H54 (cell line): ENCODE measurements at regions not wholly inside any gene's neighbourhood (a gene's known extent, or its start where the extent isn't known, plus 50 kb on each side); places are given as distances from the start of the nearest gene placed in this dataset.
"Not testable (repeated sequence)": the region's sequence is repeated elsewhere in the genome, so short reads cannot be mapped to it uniquely, and the experiment has no call there.

Source experiments
- DNase-seq: peaks from one replicate; pipeline ENCODE4 v3.0.0; 2011; ENCODE audit warnings: low spot score, mixed read lengths; ENCODE audit not compliant: insufficient read length
- FAIRE-seq: peaks from 3 replicates; lab custom pipeline; 2011; peaks lifted over from hg19 to GRCh38; lab: Jason Lieb, UNC
- POLR2A ChIP-seq: IDR thresholded peaks from 2 replicates; pipeline ENCODE4 v1.6.1; 2011; ENCODE audit warnings: low read depth, mild to moderate bottlenecking, low read length

GRCh38 chr4:119955256-119955655 lies 111.4 kb downstream of the MAD2L1 start:
- TF ChIP-seq POLR2A: no peak
- DNase-seq (no peak), FAIRE-seq (no peak)

GRCh38 chr4:119954487-119954886 lies 112.2 kb downstream of the MAD2L1 start:
- DNase-seq, FAIRE-seq: not testable (repeated sequence)

GRCh38 chr4:119946359-119946758 lies 120.3 kb downstream of the MAD2L1 start:
- TF ChIP-seq POLR2A: no peak
- DNase-seq: no peak
- FAIRE-seq: no peak

DNA sequence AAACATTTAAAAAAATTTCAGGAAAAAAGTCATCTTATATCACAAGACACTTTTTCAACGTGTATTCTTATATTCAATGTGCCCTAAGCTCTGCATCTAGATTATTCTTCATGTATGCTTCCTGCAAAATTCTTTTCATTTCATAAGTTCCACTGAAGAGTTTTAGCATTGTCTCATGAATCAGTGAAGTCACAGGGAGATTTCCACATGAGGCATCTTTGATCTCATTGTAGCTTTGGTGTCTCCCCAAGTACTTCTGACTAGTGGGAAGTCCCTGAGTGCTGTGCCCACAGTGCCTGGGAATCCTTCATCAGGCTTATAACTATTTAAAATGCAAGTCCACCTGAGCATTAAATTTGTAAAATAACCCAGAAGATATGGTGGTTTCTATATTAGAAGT lies 123.8 kb downstream of the MAD2L1 start:
- DNase-seq (no peak), FAIRE-seq (no peak)
- no peak for TF ChIP-seq POLR2A

- DNase-seq: no peak
- no peak for TF ChIP-seq POLR2A
- FAIRE-seq: no peak
Measured at GRCh38 chr4:119940557-119940956, 126.1 kb downstream of the MAD2L1 start.

GRCh38 chr4:119939071-119939995 lies 127.3 kb downstream of the MAD2L1 start:
- no peak for DNase-seq
- no peak for TF ChIP-seq POLR2A
- no peak for FAIRE-seq

GRCh38 chr4:119937746-119938145 lies 128.9 kb downstream of the MAD2L1 start:
- no peak for DNase-seq
- no peak for FAIRE-seq
- no peak for TF ChIP-seq POLR2A

- no peak for DNase-seq
- FAIRE-seq: no peak
- TF ChIP-seq POLR2A: no peak
Measured at GRCh38 chr4:119933606-119934005, 133.0 kb downstream of the MAD2L1 start.

- DNase-seq: no peak
- no peak for TF ChIP-seq POLR2A
- FAIRE-seq: no peak
Measured at GRCh38 chr4:119932277-119932676, 134.4 kb downstream of the MAD2L1 start.

DNA sequence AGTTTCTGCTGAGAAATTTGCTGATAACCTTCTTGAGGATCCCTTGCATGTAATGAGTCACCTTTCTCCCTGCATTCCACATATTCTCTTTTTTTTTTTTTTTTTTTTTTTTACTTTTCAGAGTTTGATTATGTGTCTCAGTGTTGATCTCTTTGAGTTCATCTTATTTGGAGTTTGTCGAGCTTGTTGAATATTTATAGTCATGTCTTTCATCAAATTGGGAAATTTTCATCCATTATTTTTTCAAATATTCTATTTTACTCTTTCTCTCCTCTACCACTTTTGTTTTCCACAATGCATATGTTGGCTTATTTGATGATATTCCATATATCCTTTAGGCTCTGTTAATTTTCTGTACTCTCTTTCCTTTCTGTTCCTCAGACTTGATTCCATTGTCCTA lies 136.1 kb downstream of the MAD2L1 start:
- TF ChIP-seq POLR2A: no peak
- FAIRE-seq (no peak), DNase-seq (no peak)

- TF ChIP-seq POLR2A: no peak
- DNase-seq (no peak), FAIRE-seq (no peak)
Measured at GRCh38 chr4:119921830-119922229, 144.8 kb downstream of the MAD2L1 start.

GRCh38 chr4:119906277-119906676 lies 160.4 kb downstream of the MAD2L1 start:
- DNase-seq: no peak
- TF ChIP-seq POLR2A: no peak
- FAIRE-seq: no peak

DNA sequence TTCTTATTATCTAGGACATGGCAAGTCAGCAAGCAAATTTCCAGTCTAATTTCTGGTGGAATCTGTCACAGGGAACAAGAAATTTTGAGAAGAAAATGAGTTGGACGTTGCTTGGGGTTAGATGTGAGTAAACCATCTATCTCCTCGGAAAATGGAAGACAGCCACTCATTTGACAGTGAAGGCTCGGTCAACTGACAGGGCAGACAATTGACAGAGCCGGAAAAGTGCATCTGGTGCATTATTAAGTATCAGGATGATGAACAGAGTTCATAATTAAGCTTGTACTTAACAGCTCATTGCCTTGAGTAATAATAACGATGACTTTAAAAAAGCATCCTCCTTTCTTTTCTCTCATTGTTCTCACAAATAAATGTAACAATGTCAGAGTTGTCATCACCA lies 168.4 kb downstream of the MAD2L1 start:
- FAIRE-seq (no peak), DNase-seq (no peak)

DNA sequence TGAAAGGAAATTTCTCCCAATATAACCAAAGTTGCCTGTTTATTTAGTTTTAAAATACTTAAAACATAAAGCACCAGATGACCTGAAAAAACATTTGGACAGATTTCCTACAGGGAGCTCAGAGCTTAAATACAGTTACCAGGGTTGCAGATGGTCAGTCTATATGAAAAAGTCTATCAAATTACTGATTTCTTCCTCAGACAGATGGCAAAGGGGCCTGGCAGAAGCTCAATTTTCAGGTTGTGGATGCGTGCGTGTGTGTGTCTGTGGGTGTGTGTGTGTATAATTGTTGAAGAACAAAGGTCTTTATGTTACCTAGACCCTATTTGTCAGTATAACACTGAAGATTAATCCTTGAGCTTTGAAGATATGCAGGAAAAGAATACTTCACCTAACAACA lies 169.4 kb downstream of the MAD2L1 start:
- no peak for TF ChIP-seq POLR2A
- FAIRE-seq: no peak

More for the DNA sequence above, 168.4 kb downstream of the MAD2L1 start:
- TF ChIP-seq POLR2A: no peak

DNA sequence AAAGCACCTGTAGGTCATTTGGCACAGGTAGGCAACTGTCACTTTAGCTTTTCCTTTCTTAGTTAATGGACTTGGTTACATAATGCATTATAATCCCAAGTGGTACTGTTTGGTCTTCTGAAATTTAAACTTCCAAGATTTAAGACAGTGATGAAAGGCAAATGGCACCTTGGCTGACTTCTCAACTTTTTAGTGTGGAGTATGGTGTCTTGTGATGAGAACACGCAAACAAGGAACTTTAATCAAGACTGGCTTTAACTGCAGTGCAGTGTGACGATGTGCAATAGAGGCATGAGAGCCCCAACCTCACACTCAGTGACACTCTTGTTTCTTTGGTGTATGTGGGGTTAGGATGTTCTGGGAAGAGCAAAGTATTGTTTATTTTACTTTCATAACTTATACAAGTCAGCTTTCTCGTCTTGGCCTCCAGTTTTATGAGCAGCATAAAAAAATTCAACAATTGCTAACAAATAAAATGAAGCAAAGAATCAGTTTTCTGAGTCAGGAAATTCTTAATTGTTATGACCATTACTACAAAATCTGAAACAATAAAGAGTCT lies 171.9 kb downstream of the MAD2L1 start:
- no peak for TF ChIP-seq POLR2A
- no peak for DNase-seq
- FAIRE-seq: no peak

More for the DNA sequence above, 169.4 kb downstream of the MAD2L1 start:
- no peak for DNase-seq
